Ishikawa (cell line): ENCODE measurements at regions not wholly inside any gene's neighbourhood (a gene's known extent, or its start where the extent isn't known, plus 50 kb on each side); places are given as distances from the start of the nearest gene placed in this dataset.

Experiments used
- CEBPB ChIP-seq: IDR thresholded peaks from 2 replicates; pipeline ENCODE4 v1.6.1; 2012
- CREB1 ChIP-seq: IDR thresholded peaks from 2 replicates; pipeline ENCODE4 v1.6.1; 2012; ENCODE audit warnings: low read depth
- EGR1 ChIP-seq: IDR thresholded peaks from 2 replicates; pipeline ENCODE4 v1.6.1; 2012
- EP300 ChIP-seq: IDR thresholded peaks from 2 replicates; pipeline ENCODE4 v1.6.1; 2012; ENCODE audit warnings: borderline replicate concordance
- FOXM1 ChIP-seq: IDR thresholded peaks from 2 replicates; pipeline ENCODE4 v1.6.1; 2012; ENCODE audit warnings: low read depth, borderline replicate concordance
- MAX ChIP-seq: IDR thresholded peaks from 2 replicates; pipeline ENCODE4 v1.6.1; 2012
- RAD21 ChIP-seq: IDR thresholded peaks from 2 replicates; pipeline ENCODE4 v1.6.1; 2012; ENCODE audit warnings: low read depth
- TAF1 ChIP-seq: IDR thresholded peaks from 2 replicates; pipeline ENCODE4 v1.6.1; 2012; ENCODE audit warnings: low read depth, mild to moderate bottlenecking
- TCF12 ChIP-seq: IDR thresholded peaks from 2 replicates; pipeline ENCODE4 v1.6.1; 2012; ENCODE audit warnings: low read depth
- TEAD4 ChIP-seq: IDR thresholded peaks from 2 replicates; pipeline ENCODE4 v1.6.1; 2012
- YY1 ChIP-seq: IDR thresholded peaks from 2 replicates; pipeline ENCODE4 v1.6.1; 2012; ENCODE audit warnings: low read depth

DNA sequence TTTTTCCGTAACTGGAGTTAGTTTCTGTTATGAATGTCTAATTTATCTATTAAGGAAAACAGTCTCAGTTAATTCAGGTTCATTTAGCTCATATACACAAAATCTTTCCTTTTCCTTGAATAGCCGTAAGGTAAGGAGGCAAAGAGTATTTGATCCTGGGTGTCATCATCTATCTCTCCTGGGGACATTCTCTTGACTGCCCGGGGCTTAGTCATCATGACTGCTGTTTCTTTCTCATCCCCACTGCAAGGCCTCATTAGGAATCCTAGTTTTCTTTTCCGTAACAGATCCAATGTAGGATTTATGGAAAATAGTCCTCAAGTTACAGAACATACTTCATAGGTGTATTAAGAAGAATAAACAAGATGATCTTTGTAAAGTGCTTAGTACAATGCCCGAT lies 134.9 kb upstream of the CHD1 start:
- TF ChIP-seq CEBPB (no peak), CREB1 (no peak), EP300 (no peak), MAX (no peak), YY1 (no peak), RAD21 (no peak), TEAD4 (no peak), TCF12 (no peak), FOXM1 (no peak), TAF1 (no peak), EGR1 (no peak)
